ENCODE measurements at regions not wholly inside any gene's neighbourhood (a gene's known extent, or its start where the extent isn't known, plus 50 kb on each side); places are given as distances from the start of the nearest gene placed in this dataset.

DNA sequence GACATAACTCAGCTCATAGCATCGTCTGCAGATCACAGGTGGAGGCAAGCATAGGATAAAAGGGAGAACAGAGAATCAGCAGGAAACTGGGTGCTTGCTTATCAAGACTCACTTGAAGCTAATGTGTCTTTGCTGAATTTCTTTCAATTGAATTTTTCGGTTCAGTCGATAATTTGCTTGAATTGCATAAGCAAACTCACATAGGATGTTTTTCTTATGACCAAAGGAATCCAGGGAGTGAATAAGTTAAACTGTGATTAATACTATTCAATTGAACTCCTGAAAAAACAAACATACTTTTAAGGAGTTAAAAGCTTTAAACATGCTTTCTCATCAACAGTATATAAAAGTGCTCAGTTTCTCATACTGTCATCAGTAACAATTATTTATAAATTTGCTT lies 707.1 kb upstream of the ACVR2A start:
- no peak for DNase-seq (ENCODE audit: low read depth, low spot score)

DNA sequence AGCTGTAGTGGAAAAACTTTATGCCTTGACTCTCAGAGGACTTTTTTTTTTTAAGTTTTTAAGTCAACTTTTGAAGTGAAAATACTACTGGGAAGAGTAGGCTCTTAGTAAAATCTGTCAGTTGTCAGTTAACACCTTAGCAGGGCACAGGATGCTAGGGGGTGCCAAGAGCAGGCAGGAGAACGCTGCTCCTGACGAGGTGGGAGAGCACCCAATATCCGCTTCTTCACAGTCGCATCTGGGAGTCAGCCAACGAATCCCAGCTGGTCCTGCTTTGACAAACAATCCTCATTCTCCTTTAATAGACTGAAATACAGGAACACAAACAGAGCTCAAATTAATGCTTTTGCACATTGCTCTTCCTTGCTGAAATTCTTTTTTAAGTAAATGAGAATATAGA lies 709.5 kb upstream of the ACVR2A start:
- no peak for DNase-seq (ENCODE audit: low read depth, low spot score)

DNA sequence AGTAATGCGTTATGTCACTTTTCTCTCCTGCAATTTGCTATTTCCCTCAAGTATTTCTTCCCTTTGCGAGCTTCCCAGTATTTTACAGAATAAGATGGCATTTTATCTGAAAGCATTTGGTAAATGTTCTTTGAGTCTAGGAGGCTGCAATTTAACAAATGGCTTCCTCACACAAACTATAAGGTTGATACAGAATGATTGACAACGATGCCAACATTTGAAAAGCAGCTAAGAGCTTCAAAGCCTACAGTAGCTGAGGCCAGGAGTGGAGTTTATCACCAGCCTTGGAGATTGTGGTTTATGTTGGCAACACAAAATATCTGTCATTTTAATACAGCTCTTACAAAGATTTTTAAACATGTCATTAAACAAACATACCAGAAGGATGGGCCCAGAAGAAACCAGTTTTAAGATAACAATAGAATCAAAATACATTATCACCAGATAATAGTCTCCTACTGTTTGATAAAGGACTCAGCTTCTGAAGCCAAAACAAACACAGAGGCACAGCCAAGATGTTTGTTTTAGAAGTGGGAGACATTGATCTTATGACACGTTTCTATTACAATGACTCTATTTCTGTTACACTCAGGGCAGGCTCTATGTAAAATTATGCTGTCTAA lies 711.4 kb upstream of the ACVR2A start:
- no peak for DNase-seq (ENCODE audit: low read depth, low spot score)

DNA sequence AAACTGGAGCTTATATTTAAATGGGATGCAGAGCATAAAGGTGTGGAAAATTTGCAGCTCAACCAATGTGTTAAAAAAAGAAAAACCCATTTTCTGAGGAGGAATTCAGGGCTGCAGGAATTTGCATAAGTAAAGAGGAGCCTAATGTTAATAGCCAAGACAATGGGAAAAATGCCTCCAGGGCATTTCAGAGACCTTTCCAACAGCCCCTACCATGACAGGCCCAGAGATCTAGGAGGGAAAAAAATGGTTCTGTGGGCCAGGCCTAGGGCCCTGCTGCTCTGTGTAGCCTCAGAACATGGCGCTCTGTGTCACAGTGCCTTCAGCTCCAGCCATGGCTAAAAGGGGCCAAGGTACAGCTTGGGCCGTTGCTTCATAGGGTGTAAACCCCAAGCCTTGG lies 719.7 kb upstream of the ACVR2A start:
- no peak for DNase-seq (ENCODE audit: low read depth, low spot score)

DNA sequence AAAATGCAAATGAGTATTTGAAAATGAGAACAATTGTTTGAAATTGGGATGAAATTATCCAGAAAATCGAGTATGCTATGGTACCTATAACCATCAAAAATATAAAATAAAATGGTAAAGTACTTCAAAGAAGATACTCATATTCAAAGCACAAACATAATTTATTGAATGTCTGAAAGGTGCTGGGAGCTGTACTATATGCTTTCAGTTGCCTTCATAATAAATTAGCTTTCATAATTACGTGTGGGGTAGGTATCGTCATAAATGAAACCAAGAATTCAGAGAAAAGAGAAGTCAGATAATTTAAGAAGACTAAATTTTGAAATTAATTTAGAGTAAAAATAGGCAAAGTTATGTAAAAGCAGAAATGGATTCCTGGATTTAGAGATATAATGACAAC lies 721.9 kb upstream of the ACVR2A start:
- DNase-seq (ENCODE audit: low read depth, low spot score), result no peak

DNA sequence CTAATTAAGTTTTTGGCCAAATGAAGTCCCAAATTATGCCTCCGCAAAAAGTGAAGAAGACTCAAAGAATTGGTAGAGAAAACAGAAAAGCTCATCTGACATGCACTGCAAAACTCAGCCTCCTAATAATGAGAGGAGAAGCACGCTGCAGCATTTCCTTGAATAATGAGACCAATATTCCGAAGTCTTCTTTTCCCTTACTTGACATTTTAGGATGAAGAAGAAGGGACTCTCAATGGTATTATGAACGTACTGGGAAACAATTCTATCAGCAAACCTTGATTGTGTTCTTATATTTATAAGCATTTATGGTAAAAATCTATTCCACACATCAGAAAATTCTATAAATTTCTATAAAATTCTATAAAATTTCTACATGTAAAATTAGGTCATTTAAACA lies 733.9 kb upstream of the ACVR2A start:
- no peak for DNase-seq (ENCODE audit: low read depth, low spot score)

DNA sequence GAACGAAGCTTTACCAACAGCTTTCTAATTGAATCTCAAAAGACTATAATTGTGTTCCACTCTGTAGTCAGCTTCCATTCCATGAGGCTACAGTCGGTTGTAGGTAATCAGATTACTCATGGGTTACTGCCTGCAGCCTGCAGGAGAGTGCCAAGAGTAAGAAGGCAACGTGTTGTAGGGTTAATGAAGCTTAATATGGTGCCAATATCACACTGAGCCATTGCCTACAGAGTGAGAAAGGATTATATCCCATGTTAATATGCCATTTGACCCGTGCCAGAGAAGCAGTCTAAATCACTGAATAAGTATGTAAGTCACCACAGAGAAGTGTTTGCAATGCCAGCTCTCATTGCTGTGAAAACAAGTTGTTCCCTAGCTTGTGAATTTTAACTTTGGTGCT lies 734.5 kb upstream of the ACVR2A start:
- DNase-seq (ENCODE audit: low read depth, low spot score), result no peak

DNA sequence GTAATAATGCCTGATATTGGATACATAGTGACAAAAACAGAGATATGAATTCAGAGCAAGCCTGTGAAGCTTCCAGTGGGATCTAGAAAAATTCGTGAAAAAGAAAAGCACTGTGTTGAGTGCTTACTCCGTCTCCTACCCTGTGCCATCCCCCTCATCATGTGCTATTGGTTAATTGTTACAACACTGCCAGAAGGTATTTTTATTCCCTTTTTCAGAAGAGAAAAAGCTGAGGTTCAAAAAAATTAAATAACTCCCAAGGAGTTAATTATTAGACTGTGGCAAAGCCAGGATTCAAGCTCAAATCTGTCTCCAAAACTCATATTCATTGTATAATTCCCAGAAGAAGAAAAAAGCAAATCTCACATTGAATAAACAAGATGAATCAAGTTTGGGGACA lies 735.5 kb upstream of the ACVR2A start:
- no peak for DNase-seq (ENCODE audit: low read depth, low spot score)

DNA sequence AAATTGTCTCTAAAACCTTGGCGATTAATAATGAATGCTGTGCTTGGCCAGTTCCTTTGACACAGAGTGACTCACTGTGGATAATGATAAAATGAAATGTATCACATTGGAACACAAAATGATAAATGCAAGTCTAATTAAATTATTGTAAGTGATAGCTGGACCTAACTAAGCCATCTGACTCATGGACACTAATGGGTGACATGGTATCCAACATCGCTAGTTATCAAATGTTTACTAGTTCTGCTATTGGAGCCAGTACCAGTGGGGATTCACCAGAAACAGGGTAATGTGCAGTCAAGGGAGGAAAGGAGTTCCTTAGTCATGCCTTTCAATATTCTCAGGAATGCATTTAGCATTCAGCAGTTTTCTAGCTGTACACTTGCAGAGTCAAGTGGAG lies 736.3 kb upstream of the ACVR2A start:
- no peak for DNase-seq (ENCODE audit: low read depth, low spot score)

DNA sequence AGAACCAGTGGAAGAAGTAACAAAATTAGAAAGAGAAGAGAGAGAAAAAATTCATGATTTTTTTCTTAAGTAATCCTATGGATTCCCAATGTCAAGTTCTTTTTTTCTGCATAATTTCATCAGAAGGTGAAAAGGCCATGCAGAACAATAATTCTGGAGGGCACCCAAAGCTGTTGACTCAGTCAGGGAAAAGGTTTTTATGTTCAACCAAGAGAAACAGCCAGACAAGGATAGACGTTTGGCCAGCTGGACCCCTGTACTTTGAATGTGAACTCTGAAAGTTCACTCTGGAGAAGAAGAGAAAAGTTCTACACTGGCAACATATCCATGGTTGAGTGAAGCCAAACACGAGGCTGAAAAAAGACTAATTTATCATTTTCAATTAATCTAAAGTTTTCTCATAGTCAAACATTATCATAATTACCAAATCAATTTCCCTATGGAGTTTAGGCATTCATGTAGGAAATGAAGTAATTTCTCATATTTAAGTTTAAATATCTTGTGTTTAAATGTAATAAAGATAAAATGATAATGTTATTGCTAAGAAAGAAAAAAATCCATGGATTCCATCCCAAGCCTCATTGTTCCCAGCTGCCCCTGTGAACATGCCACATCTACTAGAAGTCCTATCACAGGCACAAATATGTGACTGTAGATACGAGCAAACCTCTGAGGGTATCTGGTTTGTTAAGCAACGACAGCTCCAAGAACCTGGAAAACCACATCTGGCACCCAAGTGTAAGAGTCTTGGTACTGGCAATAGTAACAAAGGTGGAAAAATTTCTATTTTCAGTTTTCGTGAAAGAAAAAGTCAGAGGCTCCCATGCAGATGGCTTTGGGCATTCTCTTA lies 742.7 kb upstream of the ACVR2A start:
- no peak for DNase-seq (ENCODE audit: low read depth, low spot score)

DNA sequence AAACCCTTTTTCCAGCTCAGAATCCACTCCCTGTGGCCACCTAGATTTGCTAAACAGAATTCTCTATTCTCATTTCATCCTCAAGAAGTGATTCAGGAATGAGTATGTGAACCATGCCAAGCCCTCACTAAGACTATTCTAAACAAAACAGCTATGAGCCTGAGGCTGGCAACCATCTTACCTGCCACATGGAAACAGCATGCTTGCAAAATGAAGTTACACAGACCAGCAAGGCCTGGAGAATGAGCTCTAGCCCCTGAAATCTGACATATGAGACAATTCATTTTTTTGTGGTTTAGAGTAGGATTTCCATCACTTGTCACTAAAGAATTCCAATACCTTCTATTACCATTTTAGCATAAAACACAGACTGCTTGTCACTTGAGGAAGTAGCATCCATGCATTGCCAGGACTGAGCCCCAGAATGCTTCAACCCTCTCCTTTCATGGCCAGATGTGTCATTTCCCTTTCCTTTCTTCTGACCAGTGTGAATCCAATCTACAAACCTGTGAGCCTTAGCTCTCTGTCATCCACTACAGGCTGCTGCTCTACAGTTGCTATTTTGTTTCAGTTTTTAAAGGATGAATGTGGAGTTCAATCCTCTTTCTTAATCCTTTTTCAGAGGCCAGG lies 744.3 kb upstream of the ACVR2A start:
- DNase-seq (ENCODE audit: low read depth, low spot score), result no peak

DNA sequence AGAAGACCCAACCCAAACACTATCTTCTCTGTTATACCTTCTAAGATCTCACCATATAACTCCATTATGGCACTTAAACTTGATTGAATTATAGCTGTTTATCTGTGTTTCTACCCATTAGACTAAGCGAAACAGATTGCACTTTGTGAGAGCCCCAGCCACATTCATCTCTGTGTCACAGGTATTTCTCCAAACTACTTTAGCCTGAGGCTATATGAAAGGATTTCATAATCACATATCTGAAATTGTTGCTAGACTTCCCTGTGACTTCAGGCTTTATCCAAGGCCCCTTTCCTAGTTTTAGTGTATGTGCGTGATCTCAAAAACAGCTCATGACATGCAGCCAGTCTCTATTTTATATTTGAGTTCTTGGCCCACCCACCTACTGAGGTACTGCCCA lies 745.0 kb upstream of the ACVR2A start:
- DNase-seq (ENCODE audit: low read depth, low spot score), result no peak

DNA sequence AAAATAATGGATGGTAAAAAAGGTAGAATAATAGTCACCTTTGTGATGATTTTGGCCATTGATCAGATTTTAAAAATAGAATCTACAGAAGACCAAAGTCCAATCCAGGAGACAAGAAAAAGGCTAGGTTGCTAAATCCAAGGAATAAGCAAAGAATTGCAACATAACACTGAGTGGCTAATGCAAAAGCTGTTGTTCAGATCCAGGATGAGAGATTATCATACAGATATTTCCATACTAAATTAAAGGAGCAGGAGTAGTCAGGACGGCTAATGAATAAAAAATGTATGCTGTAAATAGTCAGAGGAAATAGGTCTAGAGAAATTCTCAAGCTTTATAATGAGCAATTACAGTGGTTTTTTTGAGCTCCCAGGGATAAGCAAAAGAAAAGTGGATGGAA lies 745.9 kb upstream of the ACVR2A start:
- no peak for DNase-seq (ENCODE audit: low read depth, low spot score)

DNA sequence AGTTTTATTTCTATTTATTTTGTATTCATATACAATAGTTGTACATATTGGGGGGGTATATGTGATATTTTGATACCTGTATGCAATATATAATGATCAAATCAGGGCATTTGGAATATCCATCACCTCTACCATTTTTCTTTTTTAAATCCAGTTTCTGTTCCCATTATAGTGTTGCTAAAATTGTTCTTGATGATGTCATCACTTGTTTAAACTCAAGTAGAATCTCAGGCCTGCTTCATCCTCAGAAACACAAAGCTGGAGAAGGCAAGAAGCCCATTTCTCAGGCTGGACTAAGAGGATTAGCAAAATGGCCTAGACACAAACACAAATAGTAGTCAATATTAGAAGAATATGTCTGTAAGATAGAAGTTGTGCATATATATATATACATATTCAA lies 747.1 kb upstream of the ACVR2A start:
- DNase-seq (ENCODE audit: low read depth, low spot score), result no peak

DNA sequence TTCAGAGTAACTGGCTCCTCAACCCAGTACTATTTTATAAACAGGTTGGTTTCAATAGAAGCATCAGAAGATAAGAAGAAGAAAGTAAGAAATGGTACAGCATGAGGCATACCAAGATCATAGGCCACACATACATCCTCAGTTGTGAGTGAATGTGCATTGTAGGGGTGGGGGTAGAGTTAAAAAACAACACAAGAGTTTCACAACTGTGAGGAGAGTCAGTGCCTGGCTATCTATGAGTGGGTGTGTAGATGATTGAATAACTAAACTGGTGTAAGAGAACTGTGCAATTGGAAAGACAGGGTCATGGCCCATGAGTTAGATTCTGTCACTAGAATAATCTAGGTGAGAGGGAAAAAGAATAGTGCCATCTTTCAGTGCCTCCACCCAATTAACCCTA lies 748.2 kb upstream of the ACVR2A start:
- no peak for DNase-seq (ENCODE audit: low read depth, low spot score)

DNA sequence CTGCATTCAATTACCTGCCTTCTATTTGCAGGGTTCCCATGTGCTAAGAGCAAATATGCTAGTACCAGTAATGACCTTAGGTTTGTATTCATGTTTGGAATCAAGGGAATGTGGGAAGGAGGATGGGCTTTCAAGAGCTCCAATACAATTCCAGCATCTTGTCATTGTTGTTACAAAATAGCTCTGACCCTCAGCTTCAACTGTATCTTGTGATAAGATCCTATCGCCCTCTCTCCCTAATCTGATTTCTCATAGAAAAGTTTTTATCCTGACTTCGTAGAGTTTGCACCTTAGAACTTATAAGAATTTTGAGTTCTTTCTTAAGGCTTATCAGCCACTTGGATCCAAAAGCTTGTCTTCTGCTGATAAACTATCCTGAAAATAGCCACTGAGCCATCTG lies 749.5 kb upstream of the ACVR2A start:
- DNase-seq (ENCODE audit: low read depth, low spot score), result no peak

DNA sequence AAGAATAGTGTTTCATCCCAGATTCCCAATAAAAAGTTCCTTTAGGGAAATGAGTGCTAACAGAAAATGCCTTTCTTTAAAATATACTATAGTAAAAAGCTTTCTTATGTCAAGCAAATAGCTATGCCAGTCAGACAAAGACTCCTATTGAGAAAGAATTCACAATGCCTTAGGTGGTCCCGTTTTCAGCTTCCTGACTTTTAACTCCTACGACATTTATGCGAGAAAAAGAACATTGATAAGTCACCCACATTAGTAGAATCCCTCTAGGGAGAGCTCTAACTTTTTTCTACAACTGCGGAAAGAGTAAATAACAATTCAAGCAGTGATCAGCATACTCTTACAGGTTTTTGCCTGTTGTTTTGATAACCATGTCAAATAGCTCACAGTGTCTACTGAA lies 750.8 kb upstream of the ACVR2A start:
- DNase-seq (ENCODE audit: low read depth, low spot score), result no peak

DNA sequence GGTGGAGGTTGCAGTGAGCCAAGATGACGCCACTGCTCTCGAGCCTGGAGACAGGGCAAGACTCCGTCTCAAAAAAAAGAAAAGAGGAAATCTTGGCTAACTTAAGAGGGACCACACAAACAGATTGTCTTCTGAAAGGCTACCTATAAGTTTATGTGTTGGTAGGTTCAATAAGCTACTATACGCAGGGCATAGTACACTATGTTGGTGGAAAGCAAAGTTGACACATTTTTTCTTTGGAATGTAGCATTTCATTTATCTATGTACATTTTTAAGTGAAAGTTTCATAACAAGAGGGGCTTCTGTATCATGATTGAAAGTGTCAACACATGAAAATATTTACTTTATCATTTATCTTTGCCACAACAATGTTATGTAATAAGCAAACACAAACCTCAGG lies 752.6 kb upstream of the ACVR2A start:
- DNase-seq (ENCODE audit: low read depth, low spot score), result no peak

DNA sequence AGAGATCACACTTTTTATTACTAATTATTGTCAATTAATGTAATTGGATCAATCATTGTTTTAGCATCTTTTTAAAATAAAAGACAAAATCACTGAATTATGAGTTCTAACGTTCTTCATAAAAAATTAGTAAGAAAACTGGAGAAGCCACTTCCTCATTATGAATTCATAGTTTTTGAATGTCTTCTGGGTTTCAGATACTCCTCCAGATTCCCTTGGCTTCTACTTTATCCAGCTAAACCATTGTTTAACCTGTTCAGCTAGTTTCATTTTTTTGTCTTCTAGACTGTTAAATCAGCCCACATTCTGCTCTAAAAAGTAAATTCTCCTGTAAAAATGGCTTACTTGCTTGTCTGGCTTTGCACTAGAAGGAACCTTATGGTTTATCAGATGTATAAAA lies 753.4 kb upstream of the ACVR2A start:
- no peak for DNase-seq (ENCODE audit: low read depth, low spot score)

DNA sequence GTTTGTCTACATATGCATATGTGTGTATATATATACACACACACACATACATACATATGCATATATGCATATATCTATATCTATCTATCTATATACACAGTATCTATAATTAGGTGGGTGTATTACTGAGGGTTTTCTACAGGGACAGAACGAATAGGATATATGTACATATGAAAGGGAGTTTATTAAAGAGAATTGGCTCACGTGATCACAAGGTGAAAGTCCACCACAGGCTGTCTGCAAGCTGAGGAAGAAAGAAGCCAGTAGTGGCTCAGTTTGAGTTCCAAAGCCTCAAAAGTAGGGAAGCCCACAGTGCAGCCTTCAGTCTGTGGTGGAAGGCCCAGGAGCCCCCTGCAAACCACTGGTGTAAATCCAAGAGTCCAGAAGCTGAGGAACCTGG lies 756.0 kb upstream of the ACVR2A start:
- DNase-seq (ENCODE audit: low read depth, low spot score), result no peak

DNA sequence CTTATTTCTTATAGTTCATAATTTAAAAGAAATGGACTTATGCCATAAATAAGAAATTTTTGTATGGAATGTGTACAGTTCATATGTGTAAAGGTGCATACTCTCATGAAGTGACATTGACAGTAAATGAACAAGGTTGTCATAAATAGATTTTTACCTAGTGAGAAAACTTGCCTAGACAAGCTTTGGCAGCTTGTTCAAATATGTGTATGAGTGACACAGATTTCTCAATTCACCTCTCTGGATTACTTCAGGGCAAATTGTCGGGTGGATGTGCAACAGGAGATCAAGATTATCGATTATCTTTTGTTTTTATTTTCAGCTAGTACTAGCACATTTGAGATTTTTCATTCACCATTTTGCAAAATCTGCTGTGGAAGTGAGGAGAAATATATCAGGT lies 758.1 kb upstream of the ACVR2A start:
- DNase-seq (ENCODE audit: low read depth, low spot score), result no peak

DNA sequence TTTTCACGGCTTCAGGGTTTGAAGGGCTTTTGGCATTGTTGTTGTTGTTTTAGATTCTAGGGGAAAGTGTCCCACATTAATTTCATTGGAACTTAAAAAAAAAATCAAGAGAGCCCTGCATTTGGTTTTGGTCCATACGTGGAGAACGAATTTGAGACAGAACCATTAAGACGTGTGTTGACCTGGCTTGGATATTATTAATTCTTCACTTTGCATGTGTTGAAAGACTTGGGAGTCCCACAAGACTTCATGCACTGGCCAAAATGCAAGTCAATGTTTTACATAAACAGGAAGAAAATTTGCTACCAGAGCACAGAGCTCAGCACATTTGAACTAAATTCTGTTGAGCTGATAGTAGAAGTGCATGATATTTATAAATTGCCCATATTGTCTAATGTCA lies 761.2 kb upstream of the ACVR2A start:
- no peak for DNase-seq (ENCODE audit: low read depth, low spot score)

DNA sequence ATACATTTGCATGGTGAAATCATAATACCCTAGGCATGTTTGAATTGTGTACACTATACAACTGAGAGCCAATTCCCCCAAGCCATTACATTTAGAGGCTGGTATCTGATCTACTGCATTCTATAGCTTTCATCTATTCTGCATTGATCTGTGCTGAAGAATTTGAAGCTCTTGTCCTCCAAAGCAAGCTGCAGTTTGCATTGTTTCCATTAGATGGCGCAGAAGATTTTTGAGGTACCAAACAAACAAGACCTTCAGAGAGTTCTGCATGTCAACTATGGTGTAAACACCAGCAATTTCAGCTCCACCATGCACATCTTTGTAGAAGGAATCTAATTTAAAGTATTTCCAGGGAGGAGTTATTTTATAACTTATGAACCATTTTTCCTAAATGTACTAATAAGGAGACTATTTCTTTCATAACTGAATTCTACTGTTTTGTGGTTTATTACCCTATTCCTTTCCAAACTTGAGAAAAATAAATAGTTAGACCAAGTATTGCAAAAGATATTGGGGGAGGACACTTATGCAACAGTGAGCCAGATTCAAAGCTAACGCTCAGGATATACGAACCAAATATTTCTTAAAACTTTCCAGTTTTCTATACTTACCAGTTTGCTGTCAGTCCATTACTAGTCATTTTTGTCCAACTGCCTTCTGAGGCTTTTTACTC lies 761.8 kb upstream of the ACVR2A start:
- peak; percentile 3 for DNase-seq (ENCODE audit: low read depth, low spot score)
